GM13977 (cell line): ENCODE measurements at regions not wholly inside any gene's neighbourhood (a gene's known extent, or its start where the extent isn't known, plus 50 kb on each side); places are given as distances from the start of the nearest gene placed in this dataset.

Source experiments
- DNase-seq: peaks from one replicate; pipeline ENCODE4 v3.0.0; 2012; ENCODE audit warnings: low spot score
- in situ Hi-C: fragments of 300-500 bp; cut with MboI; formaldehyde crosslinking; loops from one replicate; pipeline ENCODE4 v1.12.0; 2022; ENCODE audit warnings: low sequenced_read_pairs, low pct_unique_long_range_greater_than_20kb, mixed read lengths, inconsistent platforms; ENCODE audit not compliant: unreplicated experiment
- TF ChIP-seq, protein P1 (sequence below): IDR thresholded peaks from 2 replicates; pipeline ENCODE4 v1.5.1; 2012; ENCODE audit warnings: mild to moderate bottlenecking, control low read depth; ENCODE audit not compliant: insufficient read depth; ENCODE audit errors: extremely low read depth, missing control alignments

DNA sequence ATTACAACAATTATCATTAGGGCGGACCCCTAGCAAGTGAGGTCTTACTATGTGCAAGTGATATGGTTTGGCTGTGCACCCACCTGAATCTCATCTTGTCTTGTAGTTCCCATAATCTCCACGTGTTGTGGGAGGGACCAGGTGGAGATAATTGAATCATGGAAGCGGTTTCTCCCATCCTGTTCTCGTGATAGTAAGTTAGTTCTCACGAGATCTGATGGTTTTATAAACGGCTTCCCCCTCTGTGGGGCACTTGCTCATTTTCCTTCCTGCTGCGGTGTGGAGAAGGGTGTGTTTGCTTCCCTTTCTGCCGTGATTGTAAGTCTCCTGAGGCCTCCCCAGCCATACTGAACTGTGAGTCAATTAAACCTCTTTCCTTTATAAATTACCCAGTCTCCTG, 96.1 kb upstream of the CDK6 start:
- DNase-seq: no peak
- TF ChIP-seq, protein P1, sequence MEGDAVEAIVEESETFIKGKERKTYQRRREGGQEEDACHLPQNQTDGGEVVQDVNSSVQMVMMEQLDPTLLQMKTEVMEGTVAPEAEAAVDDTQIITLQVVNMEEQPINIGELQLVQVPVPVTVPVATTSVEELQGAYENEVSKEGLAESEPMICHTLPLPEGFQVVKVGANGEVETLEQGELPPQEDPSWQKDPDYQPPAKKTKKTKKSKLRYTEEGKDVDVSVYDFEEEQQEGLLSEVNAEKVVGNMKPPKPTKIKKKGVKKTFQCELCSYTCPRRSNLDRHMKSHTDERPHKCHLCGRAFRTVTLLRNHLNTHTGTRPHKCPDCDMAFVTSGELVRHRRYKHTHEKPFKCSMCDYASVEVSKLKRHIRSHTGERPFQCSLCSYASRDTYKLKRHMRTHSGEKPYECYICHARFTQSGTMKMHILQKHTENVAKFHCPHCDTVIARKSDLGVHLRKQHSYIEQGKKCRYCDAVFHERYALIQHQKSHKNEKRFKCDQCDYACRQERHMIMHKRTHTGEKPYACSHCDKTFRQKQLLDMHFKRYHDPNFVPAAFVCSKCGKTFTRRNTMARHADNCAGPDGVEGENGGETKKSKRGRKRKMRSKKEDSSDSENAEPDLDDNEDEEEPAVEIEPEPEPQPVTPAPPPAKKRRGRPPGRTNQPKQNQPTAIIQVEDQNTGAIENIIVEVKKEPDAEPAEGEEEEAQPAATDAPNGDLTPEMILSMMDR: no peak
- in situ Hi-C loops: no loop called here

DNA sequence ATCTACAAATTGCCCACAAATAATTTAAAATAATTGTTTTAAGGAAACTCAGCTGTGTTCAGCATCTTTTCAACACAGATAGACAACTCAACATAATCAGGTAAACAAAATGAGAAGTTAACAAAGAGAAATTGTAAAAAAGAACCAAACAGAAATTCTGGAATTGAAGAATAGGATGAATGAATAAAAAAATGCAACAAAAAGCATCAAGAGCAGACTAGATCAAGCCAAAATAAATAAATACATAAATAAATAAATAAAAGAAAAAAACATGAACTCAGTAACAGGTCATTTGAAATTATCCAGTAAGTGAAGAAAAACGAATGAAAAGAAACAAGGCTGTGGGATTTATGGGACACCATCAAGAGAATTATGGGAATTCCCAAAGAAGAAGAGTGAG, 94.0 kb upstream of the CDK6 start:
- DNase-seq: no peak
- in situ Hi-C loops: no loop called here
- TF ChIP-seq, protein P1: no peak

DNA sequence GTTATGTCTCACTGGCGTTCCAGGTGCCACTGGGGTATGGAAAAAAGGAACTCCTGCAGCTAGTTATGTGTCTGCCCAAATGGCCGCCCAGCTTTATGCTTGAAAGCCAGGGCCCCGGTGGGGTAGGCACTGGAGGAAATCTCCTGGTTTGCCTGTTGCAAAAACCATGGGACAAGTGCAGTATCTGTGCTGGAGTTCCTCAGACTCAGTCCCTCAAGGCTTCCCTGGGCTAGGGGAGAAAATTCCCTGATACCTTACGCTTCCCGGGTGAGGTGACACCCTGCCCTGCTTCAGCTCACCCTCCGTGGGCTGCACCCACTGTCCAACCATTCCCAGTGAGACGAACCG, 90.3 kb upstream of the CDK6 start:
- TF ChIP-seq, protein P1: no peak
- in situ Hi-C loops: no loop called here
- no peak for DNase-seq

DNA sequence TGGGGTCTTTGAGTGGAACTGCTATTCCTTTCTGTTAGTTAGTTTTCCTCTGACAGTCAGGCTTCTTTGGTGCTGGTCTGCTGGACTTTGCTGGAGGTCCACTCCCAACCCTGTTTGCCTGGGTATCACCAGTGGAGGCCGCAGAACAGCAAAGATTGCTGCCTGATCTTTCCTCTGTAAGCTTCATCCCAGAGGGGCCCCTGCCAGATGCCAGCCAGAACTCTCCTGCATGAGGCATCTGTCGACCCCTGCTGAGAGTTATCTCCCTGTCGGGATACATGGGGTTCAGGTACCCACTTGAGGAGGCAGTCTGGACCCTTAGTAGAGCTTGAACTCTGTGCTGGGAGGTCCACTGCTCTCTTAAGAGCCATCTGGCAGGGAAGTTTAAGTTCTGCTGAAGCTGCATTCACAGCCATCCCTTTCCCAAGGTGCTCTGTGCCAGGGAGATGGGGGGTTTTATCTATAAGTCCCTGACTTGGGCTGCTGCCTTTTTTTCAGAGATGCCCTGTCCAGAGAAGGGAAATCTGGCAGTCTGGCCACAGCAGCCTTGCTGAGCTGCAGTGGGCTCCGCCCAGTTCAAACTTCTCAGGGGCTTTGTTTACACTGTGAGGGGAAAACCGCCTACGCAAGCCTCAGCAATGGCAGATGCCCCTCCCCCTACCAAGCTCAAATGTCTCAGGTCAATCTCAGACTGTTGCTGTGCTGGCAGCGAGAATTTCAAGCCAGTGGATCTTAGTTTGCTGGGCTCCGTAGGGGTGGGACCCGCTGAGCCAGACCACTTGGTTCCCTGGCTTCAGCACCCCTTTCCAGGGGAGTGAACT, 89.7 kb upstream of the CDK6 start:
- TF ChIP-seq, protein P1: no peak
- in situ Hi-C loops: no loop called here
- DNase-seq: no peak

DNA sequence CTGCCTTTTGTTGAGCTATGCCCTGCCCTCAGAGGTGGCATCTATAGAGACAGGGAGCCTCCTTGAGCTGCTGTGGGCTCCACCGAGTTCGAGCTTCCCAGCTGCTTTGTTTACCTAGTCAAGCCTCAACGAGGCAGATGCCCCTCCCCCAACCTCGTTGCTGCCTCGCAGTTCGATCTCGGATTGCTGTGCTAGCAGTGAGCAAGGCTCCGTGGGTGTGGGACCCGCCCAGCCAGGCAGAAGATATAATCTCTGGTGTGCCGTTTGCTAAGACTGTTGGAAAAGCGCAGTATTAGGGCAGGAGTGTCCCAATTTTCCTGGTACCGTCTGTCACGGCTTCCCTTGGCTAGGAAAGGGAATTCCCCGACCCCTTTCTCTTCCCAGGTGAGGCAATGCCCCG, 88.4 kb upstream of the CDK6 start:
- DNase-seq: no peak
- in situ Hi-C loops: no loop called here
- TF ChIP-seq, protein P1: no peak

DNA sequence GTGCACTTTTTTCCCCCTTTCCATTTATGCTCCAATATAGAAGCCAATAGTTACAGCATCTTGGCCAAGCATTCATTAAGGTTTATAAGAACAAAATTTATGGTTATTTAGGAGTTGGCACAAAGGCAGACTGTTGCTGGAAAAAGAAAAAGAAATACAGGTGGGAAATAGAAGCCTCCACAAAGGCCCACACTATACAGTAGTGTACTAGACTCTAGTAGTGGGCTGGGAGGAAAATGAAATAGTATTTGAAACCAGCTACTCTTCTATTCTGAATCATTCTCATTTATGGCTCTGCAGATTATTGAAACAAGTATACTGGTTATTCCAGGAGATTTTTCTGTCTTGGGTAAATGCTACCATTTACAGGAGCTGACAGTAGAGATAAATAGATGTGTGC, 80.9 kb upstream of the CDK6 start:
- TF ChIP-seq, protein P1: no peak
- in situ Hi-C loops: no loop called here

More for the DNA sequence above, 80.9 kb upstream of the CDK6 start:
- DNase-seq: no peak
